Mesodermal cell (in vitro differentiated cells): ENCODE measurements at regions not wholly inside any gene's neighbourhood (a gene's known extent, or its start where the extent isn't known, plus 50 kb on each side); places are given as distances from the start of the nearest gene placed in this dataset.

Source experiments
- H3K27ac ChIP-seq: 2 replicates; pipeline ENCODE4 v1.7.0; 2013; ENCODE audit warnings: mild to moderate bottlenecking, low read depth, low read length, moderate library complexity; ENCODE audit not compliant: severe bottlenecking
- H3K36me3 ChIP-seq: 2 replicates; pipeline ENCODE4 v1.7.1; 2013; ENCODE audit warnings: mild to moderate bottlenecking, low read length, moderate library complexity; ENCODE audit not compliant: control insufficient read depth, insufficient read depth
- H3K4me1 ChIP-seq: one replicate; pipeline ENCODE4 v1.7.1; 2013; ENCODE audit warnings: mild to moderate bottlenecking, low read length; ENCODE audit not compliant: insufficient read depth, control insufficient read depth, poor library complexity, severe bottlenecking
- H3K4me3 ChIP-seq: 2 replicates; pipeline ENCODE4 v1.7.0; 2013; ENCODE audit warnings: low read length, control low read depth, mild to moderate bottlenecking; ENCODE audit not compliant: insufficient read depth, poor library complexity, severe bottlenecking; ENCODE audit errors: extremely low read depth
- H3K9me3 ChIP-seq: 2 replicates; pipeline ENCODE4 v1.7.1; 2013; ENCODE audit warnings: mild to moderate bottlenecking, low read length, moderate library complexity; ENCODE audit not compliant: control insufficient read depth
- WGBS, 2 experiments: methylation state at CpG; one replicate each; pipeline ENCODE4 v1.1.5; 2013; ENCODE audit warnings: missing lambda C conversion rate in 2 of 2; ENCODE audit not compliant: insufficient coverage in 2 of 2; 5-methylcytosine and 5-hydroxymethylcytosine counted together

GRCh38 chr22:48953830-48954229, 873.8 kb downstream of the BRD1 start:
- no peaks in the 10 kb centered on the region for H3K36me3 ChIP-seq
- H3K9me3 ChIP-seq, result no peaks in the 10 kb centered on the region
- 83 to 87% methylated on average over 7 to 11 of the region's 11 CpGs for whole genome bisulfite sequencing, 2 experiments
- H3K4me1 ChIP-seq, result no peaks in the 10 kb centered on the region
- H3K27ac ChIP-seq, result no peak overlapping the region
- no peak overlapping the region for H3K4me3 ChIP-seq

GRCh38 chr22:48953103-48953720, 874.5 kb downstream of the BRD1 start:
- no peaks in the 10 kb centered on the region for H3K36me3 ChIP-seq
- no peak overlapping the region for H3K4me3 ChIP-seq
- no peak overlapping the region for H3K27ac ChIP-seq
- H3K9me3 ChIP-seq, result no peaks in the 10 kb centered on the region
- WGBS, 2 experiments, result 90 to 94% methylated on average over 7 of the region's 11 CpGs
- no peaks in the 10 kb centered on the region for H3K4me1 ChIP-seq

- Histone ChIP-seq H3K4me1 (no peaks in the 10 kb centered on the region), H3K9me3 (no peaks in the 10 kb centered on the region), H3K27ac (no peak overlapping the region), H3K4me3 (no peak overlapping the region), H3K36me3 (no peaks in the 10 kb centered on the region)
- 85 to 90% methylated on average over 11 to 15 of the region's 19 CpGs for WGBS, 2 experiments
These were observed 875.2 kb downstream of the BRD1 start for GRCh38 chr22:48952256-48953102.

- H3K4me1 ChIP-seq, result no peaks in the 10 kb centered on the region
- H3K9me3 ChIP-seq, result no peaks in the 10 kb centered on the region
- H3K36me3 ChIP-seq, result no peaks in the 10 kb centered on the region
- WGBS, 2 experiments, result 76 to 84% methylated on average over 6 of the region's 6 CpGs
- no peak overlapping the region for H3K4me3 ChIP-seq
- H3K27ac ChIP-seq, result no peak overlapping the region
These were observed 875.8 kb downstream of the BRD1 start for GRCh38 chr22:48951836-48952235.

GRCh38 chr22:48950151-48950915, 877.3 kb downstream of the BRD1 start:
- no peak overlapping the region for H3K4me3 ChIP-seq
- no peaks in the 10 kb centered on the region for H3K9me3 ChIP-seq
- 85 to 90% methylated on average over 19 to 26 of the region's 27 CpGs for WGBS, 2 experiments
- no peak overlapping the region for H3K27ac ChIP-seq
- H3K36me3 ChIP-seq, result no peaks in the 10 kb centered on the region
- no peaks in the 10 kb centered on the region for H3K4me1 ChIP-seq

- no peaks in the 10 kb centered on the region for H3K36me3 ChIP-seq
- no peak overlapping the region for H3K27ac ChIP-seq
- 95 to 96% methylated on average over 10 to 14 of the region's 18 CpGs for WGBS, 2 experiments
- H3K4me1 ChIP-seq, result no peaks in the 10 kb centered on the region
- H3K9me3 ChIP-seq, result no peaks in the 10 kb centered on the region
- no peak overlapping the region for H3K4me3 ChIP-seq
These were observed 878.1 kb downstream of the BRD1 start for GRCh38 chr22:48949375-48950149.

- no peaks in the 10 kb centered on the region for H3K9me3 ChIP-seq
- H3K36me3 ChIP-seq, result no peaks in the 10 kb centered on the region
- H3K27ac ChIP-seq, result no peak overlapping the region
- H3K4me3 ChIP-seq, result no peak overlapping the region
- no peaks in the 10 kb centered on the region for H3K4me1 ChIP-seq
- 85 to 95% methylated on average over 4 to 6 of the region's 6 CpGs for WGBS, 2 experiments
These were observed 879.0 kb downstream of the BRD1 start for GRCh38 chr22:48948575-48949170.

GRCh38 chr22:48947636-48948035, 880.0 kb downstream of the BRD1 start:
- Histone ChIP-seq H3K4me1 (no peaks in the 10 kb centered on the region), H3K4me3 (no peak overlapping the region), H3K9me3 (no peaks in the 10 kb centered on the region), H3K27ac (no peak overlapping the region), H3K36me3 (no peaks in the 10 kb centered on the region)
- WGBS, 2 experiments, result 90 to 94% methylated on average over 3 to 5 of the region's 5 CpGs

- H3K9me3 ChIP-seq, result no peaks in the 10 kb centered on the region
- 85 to 91% methylated on average over 18 to 19 of the region's 22 CpGs for WGBS, 2 experiments
- H3K36me3 ChIP-seq, result no peaks in the 10 kb centered on the region
- H3K27ac ChIP-seq, result no peak overlapping the region
- H3K4me1 ChIP-seq, result no peaks in the 10 kb centered on the region
- no peak overlapping the region for H3K4me3 ChIP-seq
These were observed 881.8 kb downstream of the BRD1 start for GRCh38 chr22:48945621-48946458.
